WTC11 (cell line): ENCODE measurements at regions not wholly inside any gene's neighbourhood (a gene's known extent, or its start where the extent isn't known, plus 50 kb on each side); places are given as distances from the start of the nearest gene placed in this dataset.

Source experiments
- CREB1 ChIP-seq: sonication (generic); formaldehyde crosslinking; IDR thresholded peaks from 2 replicates; pipeline ENCODE4 v1.8.0; 2023; ENCODE audit warnings: mild to moderate bottlenecking, missing genetic modification reagents
- CREM ChIP-seq: sonication (generic); formaldehyde crosslinking; IDR thresholded peaks from 2 replicates; pipeline ENCODE4 v1.8.1; 2022; ENCODE audit warnings: mild to moderate bottlenecking, missing genetic modification reagents, moderate library complexity
- FOXP1 ChIP-seq: sonication (generic); formaldehyde crosslinking; IDR thresholded peaks from 2 replicates; pipeline ENCODE4 v1.8.0; 2022; ENCODE audit warnings: missing genetic modification reagents, mild to moderate bottlenecking, moderate library complexity, borderline replicate concordance
- NFE2L1 ChIP-seq: sonication (generic); formaldehyde crosslinking; IDR thresholded peaks from 2 replicates; pipeline ENCODE4 v1.8.1; 2023; ENCODE audit warnings: missing genetic modification reagents
- NFYB ChIP-seq: sonication (generic); formaldehyde crosslinking; conservative IDR thresholded peaks from 2 replicates; pipeline ENCODE4 v1.8.0; 2022; ENCODE audit warnings: low read depth, missing genetic modification reagents
- TF ChIP-seq, protein P1 (sequence below): sonication (generic); formaldehyde crosslinking; IDR thresholded peaks from 2 replicates; pipeline ENCODE4 v1.8.1; 2022; ENCODE audit warnings: mild to moderate bottlenecking, moderate library complexity, missing genetic modification reagents
- TF ChIP-seq, protein P2 (sequence below): sonication (generic); formaldehyde crosslinking; IDR thresholded peaks from 2 replicates; pipeline ENCODE4 v1.8.0; 2022; ENCODE audit warnings: mild to moderate bottlenecking, missing genetic modification reagents
- TF ChIP-seq, protein P3 (sequence below): fragments of 200-600 bp; IDR thresholded peaks from 2 replicates; pipeline ENCODE4 v1.8.0; 2022; ENCODE audit warnings: antibody characterized with exemption
- TF ChIP-seq, protein P4 (sequence below): sonication (generic); formaldehyde crosslinking; IDR thresholded peaks from 2 replicates; pipeline ENCODE4 v1.8.1; 2023; ENCODE audit warnings: mild to moderate bottlenecking, moderate library complexity, missing genetic modification reagents
- TF ChIP-seq, protein P5 (sequence below): sonication (generic); formaldehyde crosslinking; IDR thresholded peaks from 2 replicates; pipeline ENCODE4 v1.8.0; 2022; ENCODE audit warnings: mild to moderate bottlenecking, missing genetic modification reagents
- TF ChIP-seq, protein P6 (sequence below): sonication (generic); formaldehyde crosslinking; IDR thresholded peaks from 2 replicates; pipeline ENCODE4 v1.8.0; 2022; ENCODE audit warnings: mild to moderate bottlenecking, missing genetic modification reagents

DNA sequence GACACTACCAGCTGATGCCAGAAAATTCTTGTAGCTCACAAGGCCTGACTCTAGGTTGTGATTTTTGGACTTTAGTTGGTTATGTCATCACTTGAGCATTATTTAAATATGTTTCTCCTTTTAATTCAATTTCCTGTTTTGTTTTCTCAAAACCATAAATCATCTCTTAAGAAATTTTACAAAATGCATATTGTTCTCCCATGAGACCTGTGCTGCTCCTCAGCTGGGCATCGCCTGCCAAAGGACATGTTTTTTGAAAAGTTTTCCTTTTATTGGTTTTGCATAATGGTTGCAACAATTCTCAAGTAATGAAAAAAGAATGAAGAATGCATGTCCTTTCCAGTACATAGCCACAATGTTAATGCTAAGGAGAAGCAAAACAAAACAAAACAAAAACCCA, 204.7 kb upstream of the LYPLAL1 start:
- TF ChIP-seq NFYB (CRISPR knock-in tag): no peak
- TF ChIP-seq, protein P1, sequence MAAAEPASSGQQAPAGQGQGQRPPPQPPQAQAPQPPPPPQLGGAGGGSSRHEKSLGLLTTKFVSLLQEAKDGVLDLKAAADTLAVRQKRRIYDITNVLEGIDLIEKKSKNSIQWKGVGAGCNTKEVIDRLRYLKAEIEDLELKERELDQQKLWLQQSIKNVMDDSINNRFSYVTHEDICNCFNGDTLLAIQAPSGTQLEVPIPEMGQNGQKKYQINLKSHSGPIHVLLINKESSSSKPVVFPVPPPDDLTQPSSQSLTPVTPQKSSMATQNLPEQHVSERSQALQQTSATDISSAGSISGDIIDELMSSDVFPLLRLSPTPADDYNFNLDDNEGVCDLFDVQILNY (CRISPR knock-in tag): no peak
- TF ChIP-seq, protein P2, sequence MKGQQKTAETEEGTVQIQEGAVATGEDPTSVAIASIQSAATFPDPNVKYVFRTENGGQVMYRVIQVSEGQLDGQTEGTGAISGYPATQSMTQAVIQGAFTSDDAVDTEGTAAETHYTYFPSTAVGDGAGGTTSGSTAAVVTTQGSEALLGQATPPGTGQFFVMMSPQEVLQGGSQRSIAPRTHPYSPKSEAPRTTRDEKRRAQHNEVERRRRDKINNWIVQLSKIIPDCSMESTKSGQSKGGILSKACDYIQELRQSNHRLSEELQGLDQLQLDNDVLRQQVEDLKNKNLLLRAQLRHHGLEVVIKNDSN: no peak
- TF ChIP-seq, protein P3, sequence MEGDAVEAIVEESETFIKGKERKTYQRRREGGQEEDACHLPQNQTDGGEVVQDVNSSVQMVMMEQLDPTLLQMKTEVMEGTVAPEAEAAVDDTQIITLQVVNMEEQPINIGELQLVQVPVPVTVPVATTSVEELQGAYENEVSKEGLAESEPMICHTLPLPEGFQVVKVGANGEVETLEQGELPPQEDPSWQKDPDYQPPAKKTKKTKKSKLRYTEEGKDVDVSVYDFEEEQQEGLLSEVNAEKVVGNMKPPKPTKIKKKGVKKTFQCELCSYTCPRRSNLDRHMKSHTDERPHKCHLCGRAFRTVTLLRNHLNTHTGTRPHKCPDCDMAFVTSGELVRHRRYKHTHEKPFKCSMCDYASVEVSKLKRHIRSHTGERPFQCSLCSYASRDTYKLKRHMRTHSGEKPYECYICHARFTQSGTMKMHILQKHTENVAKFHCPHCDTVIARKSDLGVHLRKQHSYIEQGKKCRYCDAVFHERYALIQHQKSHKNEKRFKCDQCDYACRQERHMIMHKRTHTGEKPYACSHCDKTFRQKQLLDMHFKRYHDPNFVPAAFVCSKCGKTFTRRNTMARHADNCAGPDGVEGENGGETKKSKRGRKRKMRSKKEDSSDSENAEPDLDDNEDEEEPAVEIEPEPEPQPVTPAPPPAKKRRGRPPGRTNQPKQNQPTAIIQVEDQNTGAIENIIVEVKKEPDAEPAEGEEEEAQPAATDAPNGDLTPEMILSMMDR: no peak
- no peak for TF ChIP-seq FOXP1 (CRISPR knock-in tag)
- TF ChIP-seq, protein P4, sequence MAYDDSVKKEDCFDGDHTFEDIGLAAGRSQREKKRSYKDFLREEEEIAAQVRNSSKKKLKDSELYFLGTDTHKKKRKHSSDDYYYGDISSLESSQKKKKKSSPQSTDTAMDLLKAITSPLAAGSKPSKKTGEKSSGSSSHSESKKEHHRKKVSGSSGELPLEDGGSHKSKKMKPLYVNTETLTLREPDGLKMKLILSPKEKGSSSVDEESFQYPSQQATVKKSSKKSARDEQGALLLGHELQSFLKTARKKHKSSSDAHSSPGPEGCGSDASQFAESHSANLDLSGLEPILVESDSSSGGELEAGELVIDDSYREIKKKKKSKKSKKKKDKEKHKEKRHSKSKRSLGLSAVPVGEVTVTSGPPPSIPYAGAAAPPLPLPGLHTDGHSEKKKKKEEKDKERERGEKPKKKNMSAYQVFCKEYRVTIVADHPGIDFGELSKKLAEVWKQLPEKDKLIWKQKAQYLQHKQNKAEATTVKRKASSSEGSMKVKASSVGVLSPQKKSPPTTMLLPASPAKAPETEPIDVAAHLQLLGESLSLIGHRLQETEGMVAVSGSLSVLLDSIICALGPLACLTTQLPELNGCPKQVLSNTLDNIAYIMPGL (CRISPR knock-in tag): no peak
- TF ChIP-seq, protein P5, sequence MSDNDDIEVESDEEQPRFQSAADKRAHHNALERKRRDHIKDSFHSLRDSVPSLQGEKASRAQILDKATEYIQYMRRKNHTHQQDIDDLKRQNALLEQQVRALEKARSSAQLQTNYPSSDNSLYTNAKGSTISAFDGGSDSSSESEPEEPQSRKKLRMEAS (CRISPR knock-in tag): no peak
- TF ChIP-seq, protein P6, sequence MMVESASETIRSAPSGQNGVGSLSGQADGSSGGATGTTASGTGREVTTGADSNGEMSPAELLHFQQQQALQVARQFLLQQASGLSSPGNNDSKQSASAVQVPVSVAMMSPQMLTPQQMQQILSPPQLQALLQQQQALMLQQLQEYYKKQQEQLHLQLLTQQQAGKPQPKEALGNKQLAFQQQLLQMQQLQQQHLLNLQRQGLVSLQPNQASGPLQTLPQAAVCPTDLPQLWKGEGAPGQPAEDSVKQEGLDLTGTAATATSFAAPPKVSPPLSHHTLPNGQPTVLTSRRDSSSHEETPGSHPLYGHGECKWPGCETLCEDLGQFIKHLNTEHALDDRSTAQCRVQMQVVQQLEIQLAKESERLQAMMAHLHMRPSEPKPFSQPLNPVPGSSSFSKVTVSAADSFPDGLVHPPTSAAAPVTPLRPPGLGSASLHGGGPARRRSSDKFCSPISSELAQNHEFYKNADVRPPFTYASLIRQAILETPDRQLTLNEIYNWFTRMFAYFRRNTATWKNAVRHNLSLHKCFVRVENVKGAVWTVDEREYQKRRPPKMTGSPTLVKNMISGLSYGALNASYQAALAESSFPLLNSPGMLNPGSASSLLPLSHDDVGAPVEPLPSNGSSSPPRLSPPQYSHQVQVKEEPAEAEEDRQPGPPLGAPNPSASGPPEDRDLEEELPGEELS (CRISPR knock-in tag): no peak
- TF ChIP-seq CREB1 (CRISPR knock-in tag): no peak
- no peak for TF ChIP-seq CREM (CRISPR knock-in tag)
- no peak for TF ChIP-seq NFE2L1 (CRISPR knock-in tag)
